Activated naive CD4-positive, alpha-beta T cell treated with anti-CD3 and anti-CD28 coated beads, Interleukin-2, amount 10 ng/mL, durations not matched to agents 7 days and 5 days (primary cell): ENCODE measurements at regions not wholly inside any gene's neighbourhood (a gene's known extent, or its start where the extent isn't known, plus 50 kb on each side); places are given as distances from the start of the nearest gene placed in this dataset.
"Not testable (repeated sequence)": the region's sequence is repeated elsewhere in the genome, so short reads cannot be mapped to it uniquely, and the experiment has no call there.

Source experiments
- CTCF ChIA-PET: fragments of 350-600 bp; sonication (Branson Sonifier 250); formaldehyde crosslinking; loops from one replicate; lab custom pipeline; 2021; ENCODE audit warnings: antibody characterized with exemption; lab: Charles Lee
- DNase-seq: peaks from one replicate; pipeline ENCODE4 v3.0.0-alpha.2; 2020
- H3K27ac Mint-ChIP-seq: one replicate; pipeline ENCODE4 v1.8.0; 2021; ENCODE audit warnings: mild to moderate bottlenecking, moderate library complexity, mixed read lengths
- H3K27me3 Mint-ChIP-seq: one replicate; pipeline ENCODE4 v1.8.0; 2021; ENCODE audit warnings: mild to moderate bottlenecking, mixed read lengths
- H3K36me3 Mint-ChIP-seq: one replicate; pipeline ENCODE4 v1.8.0; 2021; ENCODE audit warnings: mixed read lengths
- H3K4me1 Mint-ChIP-seq: one replicate; pipeline ENCODE4 v1.8.0; 2021; ENCODE audit warnings: mixed read lengths
- H3K4me3 Mint-ChIP-seq: one replicate; pipeline ENCODE4 v1.8.0; 2021; ENCODE audit warnings: mild to moderate bottlenecking, moderate library complexity, mixed read lengths
- H3K9me3 Mint-ChIP-seq: one replicate; pipeline ENCODE4 v1.8.0; 2021; ENCODE audit warnings: mixed read lengths

- H3K27me3 Mint-ChIP-seq = no peaks in the 10 kb centered on the region
- H3K9me3 Mint-ChIP-seq = peaks cover 2% of the 10 kb centered on the region
- CTCF ChIA-PET = no interaction called here
- H3K27ac Mint-ChIP-seq = no peak overlapping the region
- H3K4me3 Mint-ChIP-seq = no peak overlapping the region
- no peak for DNase-seq
- no peaks in the 10 kb centered on the region for H3K36me3 Mint-ChIP-seq
- H3K4me1 Mint-ChIP-seq = no peaks in the 10 kb centered on the region
Observed at GRCh38 chr4:11106190-11106589, 322.5 kb downstream of the HS3ST1 start.

- H3K4me1 Mint-ChIP-seq = no peaks in the 10 kb centered on the region
- peaks cover 2% of the 10 kb centered on the region for H3K9me3 Mint-ChIP-seq
- DNase-seq = no peak
- no peaks in the 10 kb centered on the region for H3K27me3 Mint-ChIP-seq
- H3K27ac Mint-ChIP-seq = no peak overlapping the region
- no peak overlapping the region for H3K4me3 Mint-ChIP-seq
- H3K36me3 Mint-ChIP-seq = no peaks in the 10 kb centered on the region
- CTCF ChIA-PET = no interaction called here
Observed at GRCh38 chr4:11105715-11106114, 323.0 kb downstream of the HS3ST1 start.

- Mint-ChIP-seq H3K9me3 (peaks cover 2% of the 10 kb centered on the region), H3K4me1 (peaks cover 5% of the 10 kb centered on the region), H3K36me3 (no peaks in the 10 kb centered on the region), H3K4me3 (no peak overlapping the region), H3K27ac (no peak overlapping the region), H3K27me3 (no peaks in the 10 kb centered on the region)
- CTCF ChIA-PET = no interaction called here
- DNase-seq = no peak
Observed at GRCh38 chr4:11098461-11098860, 330.2 kb downstream of the HS3ST1 start.

GRCh38 chr4:11097725-11098124 is 331.0 kb downstream of the HS3ST1 start:
- no peaks in the 10 kb centered on the region for H3K36me3 Mint-ChIP-seq
- H3K27ac Mint-ChIP-seq = no peak overlapping the region
- no peak overlapping the region for H3K4me3 Mint-ChIP-seq
- no peaks in the 10 kb centered on the region for H3K27me3 Mint-ChIP-seq
- no peaks in the 10 kb centered on the region for H3K9me3 Mint-ChIP-seq
- DNase-seq = no peak
- peaks cover 5% of the 10 kb centered on the region for H3K4me1 Mint-ChIP-seq
- CTCF ChIA-PET = no interaction called here

- Mint-ChIP-seq H3K4me1 (no peaks in the 10 kb centered on the region), H3K27ac (no peak overlapping the region), H3K9me3 (no peaks in the 10 kb centered on the region), H3K4me3 (no peak overlapping the region), H3K27me3 (no peaks in the 10 kb centered on the region), H3K36me3 (no peaks in the 10 kb centered on the region)
- CTCF ChIA-PET = no interaction called here
- DNase-seq = no peak
Observed at GRCh38 chr4:11081006-11081405, 347.7 kb downstream of the HS3ST1 start.

- CTCF ChIA-PET = no interaction called here
- H3K4me3 Mint-ChIP-seq = no peak overlapping the region
- no peaks in the 10 kb centered on the region for H3K4me1 Mint-ChIP-seq
Observed at GRCh38 chr4:11079171-11079570, 349.5 kb downstream of the HS3ST1 start.

GRCh38 chr4:11074581-11075241 is 354.0 kb downstream of the HS3ST1 start:
- no peaks in the 10 kb centered on the region for H3K27me3 Mint-ChIP-seq
- no peaks in the 10 kb centered on the region for H3K4me1 Mint-ChIP-seq
- H3K27ac Mint-ChIP-seq = no peak overlapping the region
- no peak for DNase-seq
- CTCF ChIA-PET = no interaction called here
- no peaks in the 10 kb centered on the region for H3K36me3 Mint-ChIP-seq
- no peak overlapping the region for H3K4me3 Mint-ChIP-seq
- H3K9me3 Mint-ChIP-seq = no peaks in the 10 kb centered on the region

More at GRCh38 chr4:11079171-11079570, 349.5 kb downstream of the HS3ST1 start:
- no peaks in the 10 kb centered on the region for H3K36me3 Mint-ChIP-seq
- H3K9me3 Mint-ChIP-seq = no peaks in the 10 kb centered on the region
- DNase-seq = no peak
- no peaks in the 10 kb centered on the region for H3K27me3 Mint-ChIP-seq
- H3K27ac Mint-ChIP-seq = no peak overlapping the region

- DNase-seq = no peak
- H3K9me3 Mint-ChIP-seq = no peaks in the 10 kb centered on the region
- no peaks in the 10 kb centered on the region for H3K36me3 Mint-ChIP-seq
- no peaks in the 10 kb centered on the region for H3K4me1 Mint-ChIP-seq
- H3K4me3 Mint-ChIP-seq = no peak overlapping the region
- H3K27ac Mint-ChIP-seq = no peak overlapping the region
- CTCF ChIA-PET = no interaction called here
- no peaks in the 10 kb centered on the region for H3K27me3 Mint-ChIP-seq
Observed at GRCh38 chr4:11073621-11074051, 355.1 kb downstream of the HS3ST1 start.

- no peaks in the 10 kb centered on the region for H3K9me3 Mint-ChIP-seq
- no peaks in the 10 kb centered on the region for H3K27me3 Mint-ChIP-seq
- H3K27ac Mint-ChIP-seq = no peak overlapping the region
- H3K36me3 Mint-ChIP-seq = no peaks in the 10 kb centered on the region
- no peak overlapping the region for H3K4me3 Mint-ChIP-seq
- no peak for DNase-seq
- CTCF ChIA-PET = no interaction called here
- no peaks in the 10 kb centered on the region for H3K4me1 Mint-ChIP-seq
Observed at GRCh38 chr4:11072999-11073398, 355.7 kb downstream of the HS3ST1 start.

GRCh38 chr4:11072463-11072862 is 356.2 kb downstream of the HS3ST1 start:
- H3K27me3 Mint-ChIP-seq = no peaks in the 10 kb centered on the region
- H3K9me3 Mint-ChIP-seq = no peaks in the 10 kb centered on the region
- CTCF ChIA-PET = no interaction called here
- H3K36me3 Mint-ChIP-seq = no peaks in the 10 kb centered on the region
- DNase-seq = no peak
- no peaks in the 10 kb centered on the region for H3K4me1 Mint-ChIP-seq
- H3K4me3 Mint-ChIP-seq = no peak overlapping the region
- no peak overlapping the region for H3K27ac Mint-ChIP-seq

GRCh38 chr4:11070813-11071212 is 357.9 kb downstream of the HS3ST1 start:
- no peak for DNase-seq
- CTCF ChIA-PET = no interaction called here
- Mint-ChIP-seq H3K9me3 (no peaks in the 10 kb centered on the region), H3K27ac (no peak overlapping the region), H3K36me3 (no peaks in the 10 kb centered on the region), H3K27me3 (no peaks in the 10 kb centered on the region), H3K4me1 (no peaks in the 10 kb centered on the region), H3K4me3 (no peak overlapping the region)

- CTCF ChIA-PET = no interaction called here
- Mint-ChIP-seq H3K4me1 (no peaks in the 10 kb centered on the region), H3K27ac (no peak overlapping the region), H3K4me3 (no peak overlapping the region), H3K36me3 (no peaks in the 10 kb centered on the region), H3K27me3 (no peaks in the 10 kb centered on the region), H3K9me3 (no peaks in the 10 kb centered on the region)
- DNase-seq = no peak
Observed at GRCh38 chr4:11069581-11070211, 359.0 kb downstream of the HS3ST1 start.

- no peak overlapping the region for H3K27ac Mint-ChIP-seq
- no peaks in the 10 kb centered on the region for H3K36me3 Mint-ChIP-seq
- H3K4me1 Mint-ChIP-seq = no peaks in the 10 kb centered on the region
- no peaks in the 10 kb centered on the region for H3K9me3 Mint-ChIP-seq
- no peak for DNase-seq
- H3K4me3 Mint-ChIP-seq = no peak overlapping the region
- CTCF ChIA-PET = no interaction called here
- H3K27me3 Mint-ChIP-seq = no peaks in the 10 kb centered on the region
Observed at GRCh38 chr4:11069083-11069482, 359.6 kb downstream of the HS3ST1 start.

GRCh38 chr4:11066584-11066983 is 362.1 kb downstream of the HS3ST1 start:
- H3K36me3 Mint-ChIP-seq, H3K27ac Mint-ChIP-seq, H3K9me3 Mint-ChIP-seq, H3K27me3 Mint-ChIP-seq, H3K4me1 Mint-ChIP-seq, CTCF ChIA-PET, H3K4me3 Mint-ChIP-seq, DNase-seq: not testable (repeated sequence)

- DNase-seq, CTCF ChIA-PET, H3K27ac Mint-ChIP-seq, H3K36me3 Mint-ChIP-seq, H3K4me1 Mint-ChIP-seq, H3K4me3 Mint-ChIP-seq, H3K9me3 Mint-ChIP-seq, H3K27me3 Mint-ChIP-seq: not testable (repeated sequence)
Observed at GRCh38 chr4:11060637-11061036, 368.1 kb downstream of the HS3ST1 start.
